ENCODE measurements at regions not wholly inside any gene's neighbourhood (a gene's known extent, or its start where the extent isn't known, plus 50 kb on each side); places are given as distances from the start of the nearest gene placed in this dataset.

- Histone ChIP-seq H3K9me3 (peaks cover 0 to 4% (median 0%) of the 10 kb centered on the region in 4 donors), H3K4me3 (no peak overlapping the region), H3K27ac (replicated peaks in 1 of 4) (no peak overlapping the region), H3K27me3 (no peaks in the 10 kb centered on the region), H3K36me3 (no peaks in the 10 kb centered on the region), H3K4me1 (no peaks in the 10 kb centered on the region)
- TF ChIP-seq EP300 (IDR thresholded peaks at IDR 0.05) (no peak), POLR2A (IDR thresholded peaks at IDR 0.05; ENCODE audit: low read depth) (no peak), POLR2AphosphoS5 (IDR thresholded peaks at IDR 0.05) (no peak)
- TF ChIP-seq, protein P1, sequence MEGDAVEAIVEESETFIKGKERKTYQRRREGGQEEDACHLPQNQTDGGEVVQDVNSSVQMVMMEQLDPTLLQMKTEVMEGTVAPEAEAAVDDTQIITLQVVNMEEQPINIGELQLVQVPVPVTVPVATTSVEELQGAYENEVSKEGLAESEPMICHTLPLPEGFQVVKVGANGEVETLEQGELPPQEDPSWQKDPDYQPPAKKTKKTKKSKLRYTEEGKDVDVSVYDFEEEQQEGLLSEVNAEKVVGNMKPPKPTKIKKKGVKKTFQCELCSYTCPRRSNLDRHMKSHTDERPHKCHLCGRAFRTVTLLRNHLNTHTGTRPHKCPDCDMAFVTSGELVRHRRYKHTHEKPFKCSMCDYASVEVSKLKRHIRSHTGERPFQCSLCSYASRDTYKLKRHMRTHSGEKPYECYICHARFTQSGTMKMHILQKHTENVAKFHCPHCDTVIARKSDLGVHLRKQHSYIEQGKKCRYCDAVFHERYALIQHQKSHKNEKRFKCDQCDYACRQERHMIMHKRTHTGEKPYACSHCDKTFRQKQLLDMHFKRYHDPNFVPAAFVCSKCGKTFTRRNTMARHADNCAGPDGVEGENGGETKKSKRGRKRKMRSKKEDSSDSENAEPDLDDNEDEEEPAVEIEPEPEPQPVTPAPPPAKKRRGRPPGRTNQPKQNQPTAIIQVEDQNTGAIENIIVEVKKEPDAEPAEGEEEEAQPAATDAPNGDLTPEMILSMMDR (IDR thresholded peaks at IDR 0.05), result no peak
- intact Hi-C loops (cut with DNase I), result no loop called here
- WGBS, result 91% methylated on average over 2 of the region's 2 CpGs
- DNase-seq (ENCODE audit: extremely low spot score), result no peak
Observed at GRCh38 chr5:114634517-114634916, 272.6 kb downstream of the KCNN2 start.

- DNase-seq (ENCODE audit: extremely low spot score), result no peak
- WGBS, result 64% methylated on average over 3 of the region's 3 CpGs
- Histone ChIP-seq H3K36me3 (no peaks in the 10 kb centered on the region), H3K27ac (replicated peaks in 1 of 4) (no peak overlapping the region), H3K4me1 (no peaks in the 10 kb centered on the region), H3K4me3 (no peak overlapping the region), H3K9me3 (peaks cover 0 to 4% (median 0%) of the 10 kb centered on the region in 4 donors), H3K27me3 (no peaks in the 10 kb centered on the region)
- intact Hi-C loops (cut with DNase I), result no loop called here
- TF ChIP-seq POLR2A (IDR thresholded peaks at IDR 0.05; ENCODE audit: low read depth), result no peak
- TF ChIP-seq, protein P1 (IDR thresholded peaks at IDR 0.05), result no peak
- no peak for TF ChIP-seq POLR2AphosphoS5 (IDR thresholded peaks at IDR 0.05)
- TF ChIP-seq EP300 (IDR thresholded peaks at IDR 0.05), result no peak
Observed at GRCh38 chr5:114612406-114612805, 250.5 kb downstream of the KCNN2 start.

DNA sequence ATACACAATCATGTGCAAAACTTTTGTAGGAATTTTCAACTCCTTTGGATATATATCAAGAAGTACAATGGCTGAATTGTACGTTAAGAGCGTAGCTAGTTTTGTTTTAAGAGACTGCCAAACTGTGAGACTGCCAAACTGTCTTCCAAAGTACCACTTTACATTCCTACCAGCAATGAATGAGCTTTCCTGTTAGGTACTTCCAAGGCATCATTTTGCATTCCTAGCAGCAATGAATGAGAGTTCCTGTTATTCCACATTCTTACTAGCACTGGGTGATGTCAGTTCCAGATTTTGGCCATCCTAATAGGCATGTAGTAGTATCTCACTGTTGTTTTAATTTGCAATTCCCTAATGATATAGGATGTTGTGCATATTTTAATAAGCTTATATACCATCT is 219.3 kb downstream of the KCNN2 start:
- no peaks in the 10 kb centered on the region for H3K4me1 ChIP-seq
- H3K27me3 ChIP-seq, result no peaks in the 10 kb centered on the region
- DNase-seq (ENCODE audit: extremely low spot score), result no peak
- WGBS, result 65% methylated on average over 2 of the region's 2 CpGs
- TF ChIP-seq POLR2A (IDR thresholded peaks at IDR 0.05; ENCODE audit: low read depth) (no peak), POLR2AphosphoS5 (IDR thresholded peaks at IDR 0.05) (no peak), EP300 (IDR thresholded peaks at IDR 0.05) (no peak)
- TF ChIP-seq, protein P1 (IDR thresholded peaks at IDR 0.05), result no peak
- H3K27ac ChIP-seq (replicated peaks in 1 of 4), result no peak overlapping the region
- H3K9me3 ChIP-seq, result peaks cover 0 to 9% (median 2%) of the 10 kb centered on the region in 4 donors
- H3K36me3 ChIP-seq, result no peaks in the 10 kb centered on the region
- H3K4me3 ChIP-seq, result no peak overlapping the region
- intact Hi-C loops (cut with DNase I), result no loop called here

DNA sequence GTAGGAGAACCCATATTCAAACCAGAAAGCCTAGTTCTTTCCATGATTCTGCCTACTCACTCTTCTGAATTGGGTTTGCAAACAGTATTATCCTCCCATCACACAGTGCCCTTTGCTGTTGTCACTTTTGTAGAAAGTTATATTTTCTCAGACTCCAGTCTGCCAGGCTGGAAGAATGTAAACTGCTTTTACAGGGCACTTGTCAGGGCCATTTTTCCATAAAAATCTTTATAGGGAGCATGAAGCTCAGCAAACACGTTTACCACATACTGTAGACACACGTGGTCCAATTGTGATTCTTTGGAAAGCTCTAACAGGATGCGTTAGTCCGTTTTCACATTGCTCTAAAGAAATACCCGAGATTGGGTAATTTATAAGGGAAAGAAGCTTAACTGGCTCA is 204.0 kb downstream of the KCNN2 start:
- DNase-seq (ENCODE audit: extremely low spot score), result no peak
- intact Hi-C loops (cut with DNase I), result no loop called here
- Histone ChIP-seq H3K27me3 (no peaks in the 10 kb centered on the region), H3K9me3 (peaks cover 0 to 11% (median 2%) of the 10 kb centered on the region in 4 donors), H3K4me3 (no peak overlapping the region), H3K27ac (replicated peaks in 1 of 4) (no peak overlapping the region), H3K36me3 (no peaks in the 10 kb centered on the region), H3K4me1 (no peaks in the 10 kb centered on the region)
- WGBS, result 73% methylated on average over 5 of the region's 5 CpGs
- no peak for TF ChIP-seq POLR2AphosphoS5 (IDR thresholded peaks at IDR 0.05)
- TF ChIP-seq EP300 (IDR thresholded peaks at IDR 0.05), result no peak
- no peak for TF ChIP-seq POLR2A (IDR thresholded peaks at IDR 0.05; ENCODE audit: low read depth)
- TF ChIP-seq, protein P1 (IDR thresholded peaks at IDR 0.05), result no peak

DNA sequence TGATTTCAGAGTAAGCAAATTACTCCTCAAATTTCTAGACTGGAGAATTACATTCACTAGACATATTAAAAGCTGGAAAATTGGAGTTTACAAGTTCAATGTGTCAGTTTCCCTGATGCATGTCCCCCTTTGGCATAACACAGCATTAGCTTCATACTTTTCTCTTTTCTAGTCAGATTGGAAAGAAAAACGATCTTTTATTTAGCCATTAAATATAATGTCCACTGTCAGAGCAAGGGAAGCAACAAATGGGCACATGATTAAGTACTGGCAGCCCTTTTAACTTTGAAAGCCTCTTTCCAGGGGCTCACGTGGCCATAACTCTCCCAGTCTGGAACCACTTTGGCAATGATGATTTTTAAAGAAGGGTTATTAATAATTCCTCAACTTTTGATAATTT is 203.3 kb downstream of the KCNN2 start:
- H3K4me3 ChIP-seq, result no peak overlapping the region
- TF ChIP-seq POLR2AphosphoS5 (IDR thresholded peaks at IDR 0.05) (no peak), POLR2A (IDR thresholded peaks at IDR 0.05; ENCODE audit: low read depth) (no peak), EP300 (IDR thresholded peaks at IDR 0.05) (no peak)
- TF ChIP-seq, protein P1 (IDR thresholded peaks at IDR 0.05), result no peak
- WGBS, result 35% methylated on average over 2 of the region's 2 CpGs

More for the DNA sequence above, 203.3 kb downstream of the KCNN2 start:
- peaks cover 0 to 11% (median 2%) of the 10 kb centered on the region in 4 donors for H3K9me3 ChIP-seq
- no peaks in the 10 kb centered on the region for H3K27me3 ChIP-seq
- intact Hi-C loops (cut with DNase I), result no loop called here
- H3K4me1 ChIP-seq, result no peaks in the 10 kb centered on the region
- no peak for DNase-seq (ENCODE audit: extremely low spot score)
- no peak overlapping the region for H3K27ac ChIP-seq (replicated peaks in 1 of 4)
- H3K36me3 ChIP-seq, result no peaks in the 10 kb centered on the region

Data from esophagus muscularis mucosa (tissue), 4 donors.